Naive thymus-derived CD4-positive, alpha-beta T cell (primary cell): ENCODE measurements at regions not wholly inside any gene's neighbourhood (a gene's known extent, or its start where the extent isn't known, plus 50 kb on each side); places are given as distances from the start of the nearest gene placed in this dataset.

ENCODE experiments used
- ATAC-seq: fragments of 150-1000 bp; cut with Tn5 transposase; 2 replicates; pipeline ENCODE4 v1.10.0; 2021; ENCODE audit warnings: mild to moderate bottlenecking, moderate library complexity
- CTCF ChIA-PET: fragments of 350-600 bp; sonication (Branson Sonifier 250); formaldehyde crosslinking; loops from one replicate; lab custom pipeline; 2021; ENCODE audit warnings: antibody characterized with exemption; lab: Charles Lee
- POLR2A ChIA-PET: fragments of 350-600 bp; sonication (Branson Sonifier 250); formaldehyde crosslinking; loops from one replicate; lab custom pipeline; 2021; ENCODE audit warnings: antibody characterized with exemption, inconsistent platforms; lab: Charles Lee
- DNase-seq, 9 donors: peaks; one replicate each; pipeline versions ENCODE4 v3.0.0 to v3.0.0-alpha.2; 2020 to 2022; ENCODE audit warnings: mixed read lengths in 1 of 9
- H3K27ac ChIP-seq: one replicate; pipeline ENCODE4 v1.7.0; 2013; ENCODE audit warnings: mild to moderate bottlenecking, low read depth, low read length, moderate library complexity
- H3K27me3 ChIP-seq, 2 donors: one replicate each; pipeline ENCODE4 v1.7.0; 2013; ENCODE audit warnings: low read length in 2 of 2, mild to moderate bottlenecking in 2 of 2, moderate library complexity in 2 of 2; ENCODE audit not compliant: control insufficient read depth in 2 of 2, insufficient read depth in 2 of 2
- H3K36me3 ChIP-seq, 3 experiments: 1 replicate in 2 of 3; 2 replicates in 1 of 3; pipeline ENCODE4 v1.7.0; 2013; ENCODE audit warnings: low read length in 3 of 3, mild to moderate bottlenecking in 3 of 3, moderate library complexity in 1 of 3; ENCODE audit not compliant: insufficient read depth in 3 of 3, control insufficient read depth in 2 of 3
- H3K4me1 ChIP-seq, 2 donors: one replicate each; pipeline ENCODE4 v1.7.0; 2013; ENCODE audit warnings: low read length in 2 of 2, mild to moderate bottlenecking in 2 of 2, moderate library complexity in 1 of 2; ENCODE audit not compliant: control insufficient read depth in 2 of 2, insufficient read depth in 2 of 2
- H3K4me3 ChIP-seq: 2 replicates; pipeline ENCODE4 v1.7.0; 2013; ENCODE audit warnings: mild to moderate bottlenecking, low read length
- H3K9me3 ChIP-seq, 3 experiments: 1 replicate in 2 of 3; 2 replicates in 1 of 3; pipeline ENCODE4 v1.7.0; 2013; ENCODE audit warnings: low read length in 3 of 3; ENCODE audit not compliant: control insufficient read depth in 2 of 3
- H3K27ac Mint-ChIP-seq, 9 donors: one replicate each; pipeline ENCODE4 v1.8.0; 2020 to 2022; ENCODE audit warnings: mixed read lengths in 9 of 9, mild to moderate bottlenecking in 8 of 9, moderate library complexity in 5 of 9, inconsistent platforms in 2 of 9
- H3K27me3 Mint-ChIP-seq, 5 donors: one replicate each; pipeline ENCODE4 v1.8.0; 2021 to 2022; ENCODE audit warnings: mixed read lengths in 5 of 5, mild to moderate bottlenecking in 1 of 5
- H3K36me3 Mint-ChIP-seq, 5 donors: one replicate each; pipeline ENCODE4 v1.8.0; 2020 to 2022; ENCODE audit warnings: mixed read lengths in 5 of 5, mild to moderate bottlenecking in 3 of 5, inconsistent platforms in 1 of 5
- H3K4me1 Mint-ChIP-seq, 7 donors: one replicate each; pipeline ENCODE4 v1.8.0; 2020 to 2022; ENCODE audit warnings: mixed read lengths in 7 of 7, mild to moderate bottlenecking in 3 of 7, inconsistent platforms in 1 of 7
- H3K4me3 Mint-ChIP-seq, 10 donors: one replicate each; pipeline ENCODE4 v1.8.0; 2020 to 2022; ENCODE audit warnings: mild to moderate bottlenecking in 10 of 10, mixed read lengths in 10 of 10, moderate library complexity in 6 of 10, inconsistent platforms in 2 of 10
- H3K9me3 Mint-ChIP-seq, 11 donors: one replicate each; pipeline ENCODE4 v1.8.0; 2020 to 2022; ENCODE audit warnings: mixed read lengths in 11 of 11, mild to moderate bottlenecking in 4 of 11, inconsistent platforms in 1 of 11, moderate library complexity in 1 of 11
- intact Hi-C, 2 donors: fragments of 100-400 bp; cut with micrococcal nuclease; formaldehyde crosslinking; loops; one replicate each; pipeline ENCODE4 v1.15.1; 2023

- ChIA-PET CTCF (no interaction called here), POLR2A (no interaction called here)
- Histone ChIP-seq H3K36me3 (no peaks in the 10 kb centered on the region), H3K4me3 (no peak overlapping the region), H3K4me1 (no peaks in the 10 kb centered on the region), H3K27ac (no peak overlapping the region), H3K27me3 (no peaks in the 10 kb centered on the region), H3K9me3 (no peaks in the 10 kb centered on the region)
- Mint-ChIP-seq H3K36me3 (no peaks in the 10 kb centered on the region), H3K4me1 (no peaks in the 10 kb centered on the region), H3K27ac (no peak overlapping the region), H3K9me3 (peaks cover 0 to 23% (median 9%) of the 10 kb centered on the region in 11 donors), H3K4me3 (no peak overlapping the region), H3K27me3 (no peaks in the 10 kb centered on the region)
- ATAC-seq (no peak), DNase-seq (no peak)
- intact Hi-C loops, result no loop called here
Observed at GRCh38 chr18:41602034-41602433, 353.0 kb upstream of the PIK3C3 start.

- ATAC-seq (no peak), DNase-seq (no peak)
- Mint-ChIP-seq H3K27me3 (no peaks in the 10 kb centered on the region), H3K4me3 (no peak overlapping the region), H3K36me3 (no peaks in the 10 kb centered on the region), H3K4me1 (no peaks in the 10 kb centered on the region), H3K9me3 (peaks cover 0 to 15% (median 8%) of the 10 kb centered on the region in 11 donors), H3K27ac (no peak overlapping the region)
- Histone ChIP-seq H3K4me3 (no peak overlapping the region), H3K9me3 (no peaks in the 10 kb centered on the region), H3K27ac (no peak overlapping the region), H3K27me3 (no peaks in the 10 kb centered on the region), H3K4me1 (no peaks in the 10 kb centered on the region), H3K36me3 (no peaks in the 10 kb centered on the region)
- ChIA-PET CTCF (no interaction called here), POLR2A (no interaction called here)
- intact Hi-C loops, result no loop called here
Observed at GRCh38 chr18:41600693-41601391, 354.2 kb upstream of the PIK3C3 start.

GRCh38 chr18:41599466-41599865 lies 355.6 kb upstream of the PIK3C3 start:
- Mint-ChIP-seq H3K36me3 (peaks cover 0 to 3% (median 0%) of the 10 kb centered on the region in 5 donors), H3K4me1 (no peaks in the 10 kb centered on the region), H3K27me3 (no peaks in the 10 kb centered on the region), H3K4me3 (no peak overlapping the region), H3K9me3 (peaks cover 0 to 14% (median 6%) of the 10 kb centered on the region in 11 donors), H3K27ac (no peak overlapping the region)
- no peaks in the 10 kb centered on the region for H3K36me3 ChIP-seq
- H3K4me1 ChIP-seq, result no peaks in the 10 kb centered on the region
- H3K9me3 ChIP-seq, result no peaks in the 10 kb centered on the region
- no peaks in the 10 kb centered on the region for H3K27me3 ChIP-seq
- ChIA-PET POLR2A (no interaction called here), CTCF (no interaction called here)
- intact Hi-C loops, result no loop called here
- no peak overlapping the region for H3K27ac ChIP-seq
- H3K4me3 ChIP-seq, result no peak overlapping the region
- DNase-seq, result no peak
- ATAC-seq, result no peak

GRCh38 chr18:41594582-41594981 lies 360.5 kb upstream of the PIK3C3 start:
- no peak overlapping the region for H3K27ac ChIP-seq
- ATAC-seq (no peak), DNase-seq (no peak)
- intact Hi-C loops, result no loop called here
- Mint-ChIP-seq H3K4me3 (no peak overlapping the region), H3K27ac (no peak overlapping the region), H3K4me1 (no peaks in the 10 kb centered on the region), H3K27me3 (no peaks in the 10 kb centered on the region), H3K36me3 (peaks cover 0 to 4% (median 0%) of the 10 kb centered on the region in 5 donors), H3K9me3 (peaks cover 0 to 13% (median 4%) of the 10 kb centered on the region in 11 donors)
- no peaks in the 10 kb centered on the region for H3K36me3 ChIP-seq
- CTCF ChIA-PET, result no interaction called here
- H3K27me3 ChIP-seq, result no peaks in the 10 kb centered on the region
- H3K4me1 ChIP-seq, result no peaks in the 10 kb centered on the region
- H3K9me3 ChIP-seq, result no peaks in the 10 kb centered on the region
- no peak overlapping the region for H3K4me3 ChIP-seq
- POLR2A ChIA-PET, result no interaction called here

GRCh38 chr18:41593171-41593675 lies 361.8 kb upstream of the PIK3C3 start:
- Mint-ChIP-seq H3K4me1 (no peaks in the 10 kb centered on the region), H3K27me3 (no peaks in the 10 kb centered on the region), H3K27ac (no peak overlapping the region), H3K9me3 (peaks cover 0 to 17% (median 4%) of the 10 kb centered on the region in 11 donors), H3K4me3 (no peak overlapping the region), H3K36me3 (peaks cover 0 to 4% (median 0%) of the 10 kb centered on the region in 5 donors)
- H3K9me3 ChIP-seq, result no peaks in the 10 kb centered on the region
- no peaks in the 10 kb centered on the region for H3K36me3 ChIP-seq
- no peaks in the 10 kb centered on the region for H3K4me1 ChIP-seq
- no peak overlapping the region for H3K27ac ChIP-seq
- CTCF ChIA-PET, result no interaction called here
- H3K4me3 ChIP-seq, result no peak overlapping the region
- H3K27me3 ChIP-seq, result no peaks in the 10 kb centered on the region
- intact Hi-C loops, result no loop called here
- DNase-seq (no peak), ATAC-seq (no peak)
- POLR2A ChIA-PET, result no interaction called here

- no peak overlapping the region for H3K27ac Mint-ChIP-seq
Observed at GRCh38 chr18:41587976-41588375, 367.1 kb upstream of the PIK3C3 start.

GRCh38 chr18:41585512-41585911 lies 369.5 kb upstream of the PIK3C3 start:
- ATAC-seq (no peak), DNase-seq (no peak)
- Histone ChIP-seq H3K27ac (no peak overlapping the region), H3K9me3 (no peaks in the 10 kb centered on the region), H3K4me1 (no peaks in the 10 kb centered on the region), H3K27me3 (no peaks in the 10 kb centered on the region), H3K36me3 (no peaks in the 10 kb centered on the region), H3K4me3 (no peak overlapping the region)
- Mint-ChIP-seq H3K4me3 (no peak overlapping the region), H3K27ac (no peak overlapping the region), H3K27me3 (no peaks in the 10 kb centered on the region), H3K9me3 (peaks cover 0 to 18% (median 2%) of the 10 kb centered on the region in 11 donors), H3K36me3 (no peaks in the 10 kb centered on the region), H3K4me1 (no peaks in the 10 kb centered on the region)
- ChIA-PET CTCF (no interaction called here), POLR2A (no interaction called here)
- intact Hi-C loops, result no loop called here

More at GRCh38 chr18:41587976-41588375, 367.1 kb upstream of the PIK3C3 start:
- H3K27me3 Mint-ChIP-seq, result no peaks in the 10 kb centered on the region
- H3K4me3 Mint-ChIP-seq, result no peak overlapping the region
- intact Hi-C loops, result no loop called here
- H3K9me3 ChIP-seq, result no peaks in the 10 kb centered on the region
- ChIA-PET CTCF (no interaction called here), POLR2A (no interaction called here)
- H3K36me3 ChIP-seq, result no peaks in the 10 kb centered on the region
- no peaks in the 10 kb centered on the region for H3K4me1 ChIP-seq
- H3K27ac ChIP-seq, result no peak overlapping the region
- no peak overlapping the region for H3K4me3 ChIP-seq
- H3K9me3 Mint-ChIP-seq, result peaks cover 0 to 13% (median 2%) of the 10 kb centered on the region in 11 donors
- ATAC-seq (no peak), DNase-seq (no peak)
- no peaks in the 10 kb centered on the region for H3K4me1 Mint-ChIP-seq
- H3K36me3 Mint-ChIP-seq, result no peaks in the 10 kb centered on the region
- no peaks in the 10 kb centered on the region for H3K27me3 ChIP-seq
